Lung (tissue), 11 donors: ENCODE measurements at regions not wholly inside any gene's neighbourhood (a gene's known extent, or its start where the extent isn't known, plus 50 kb on each side); places are given as distances from the start of the nearest gene placed in this dataset.
"Not testable (repeated sequence)": the region's sequence is repeated elsewhere in the genome, so short reads cannot be mapped to it uniquely, and the experiment has no call there.

Experiments
- ATAC-seq: fragments of 200-7000 bp; cut with Tn5 transposase; one replicate; pipeline ENCODE4 v1.9.1; 2020; ENCODE audit warnings: moderate number of reproducible peaks; ENCODE audit not compliant: insufficient read depth, low FRiP score
- DNase-seq, 3 donors: peaks; one replicate each; pipeline ENCODE4 v3.0.0-alpha.2; 2013 to 2017
- H3K27ac ChIP-seq, 2 donors: one replicate each; pipeline ENCODE4 v1.5.1; 2013; ENCODE audit warnings: mild to moderate bottlenecking in 2 of 2, moderate library complexity in 2 of 2, control low read depth in 1 of 2, inconsistent platforms in 1 of 2, low read depth in 1 of 2, low read length in 1 of 2
- H3K27me3 ChIP-seq, 3 donors: one replicate each; pipeline ENCODE4 v1.5.1; 2013; ENCODE audit warnings: low read length in 2 of 3; ENCODE audit not compliant: control insufficient read depth in 3 of 3, insufficient read depth in 3 of 3
- H3K36me3 ChIP-seq, 4 donors: one replicate each; pipeline ENCODE4 v1.5.1; 2013; ENCODE audit warnings: low read length in 4 of 4, mild to moderate bottlenecking in 1 of 4, moderate library complexity in 1 of 4; ENCODE audit not compliant: control insufficient read depth in 4 of 4, insufficient read depth in 4 of 4
- H3K4me1 ChIP-seq, 5 donors: one replicate each; pipeline ENCODE4 v1.5.1; 2013; ENCODE audit warnings: low read length in 5 of 5, mild to moderate bottlenecking in 2 of 5, moderate library complexity in 1 of 5; ENCODE audit not compliant: control insufficient read depth in 5 of 5, insufficient read depth in 5 of 5
- H3K4me3 ChIP-seq: one replicate; pipeline ENCODE4 v1.5.1; 2013; ENCODE audit warnings: mild to moderate bottlenecking, control low read depth, moderate library complexity
- H3K9ac ChIP-seq, 2 donors: one replicate each; pipeline ENCODE4 v1.5.1; 2013; ENCODE audit warnings: low read length in 2 of 2, control low read depth in 1 of 2; ENCODE audit not compliant: insufficient read depth in 1 of 2
- H3K9me3 ChIP-seq, 4 donors: one replicate each; pipeline ENCODE4 v1.5.1; 2013; ENCODE audit warnings: low read length in 3 of 4, mild to moderate bottlenecking in 1 of 4, moderate library complexity in 1 of 4; ENCODE audit not compliant: control insufficient read depth in 4 of 4, insufficient read depth in 3 of 4
- WGBS, 2 donors: extraction: QIAGEN DNeasy Blood & Tissue Kit; methylation state at CpG; one replicate each; pipeline ENCODE4 v1.1.7; 2013; 5-methylcytosine and 5-hydroxymethylcytosine counted together
- TF ChIP-seq, protein P1 (sequence below): IDR thresholded peaks from 2 replicates; pipeline ENCODE4 v1.5.1; 2012; ENCODE audit warnings: mild to moderate bottlenecking; ENCODE audit errors: control extremely low read depth, extremely low read depth
- donor health status: control.
- donor health status: control.
- donor health status: Bipolar disorder and iron deficiency.
- donor health status: healthy.
- donor health status: DM: yes; HTN: yes; CAD: no.

- Histone ChIP-seq H3K9ac (no peak overlapping the region), H3K4me3 (no peak overlapping the region), H3K27me3 (no peaks in the 10 kb centered on the region), H3K4me1 (peaks cover 0 to 7% (median 4%) of the 10 kb centered on the region in 5 donors), H3K27ac (no peak overlapping the region), H3K9me3 (no peaks in the 10 kb centered on the region), H3K36me3 (no peaks in the 10 kb centered on the region)
- 72 to 82% methylated on average over 4 of the region's 4 CpGs for WGBS, 2 donors
- TF ChIP-seq, protein P1, sequence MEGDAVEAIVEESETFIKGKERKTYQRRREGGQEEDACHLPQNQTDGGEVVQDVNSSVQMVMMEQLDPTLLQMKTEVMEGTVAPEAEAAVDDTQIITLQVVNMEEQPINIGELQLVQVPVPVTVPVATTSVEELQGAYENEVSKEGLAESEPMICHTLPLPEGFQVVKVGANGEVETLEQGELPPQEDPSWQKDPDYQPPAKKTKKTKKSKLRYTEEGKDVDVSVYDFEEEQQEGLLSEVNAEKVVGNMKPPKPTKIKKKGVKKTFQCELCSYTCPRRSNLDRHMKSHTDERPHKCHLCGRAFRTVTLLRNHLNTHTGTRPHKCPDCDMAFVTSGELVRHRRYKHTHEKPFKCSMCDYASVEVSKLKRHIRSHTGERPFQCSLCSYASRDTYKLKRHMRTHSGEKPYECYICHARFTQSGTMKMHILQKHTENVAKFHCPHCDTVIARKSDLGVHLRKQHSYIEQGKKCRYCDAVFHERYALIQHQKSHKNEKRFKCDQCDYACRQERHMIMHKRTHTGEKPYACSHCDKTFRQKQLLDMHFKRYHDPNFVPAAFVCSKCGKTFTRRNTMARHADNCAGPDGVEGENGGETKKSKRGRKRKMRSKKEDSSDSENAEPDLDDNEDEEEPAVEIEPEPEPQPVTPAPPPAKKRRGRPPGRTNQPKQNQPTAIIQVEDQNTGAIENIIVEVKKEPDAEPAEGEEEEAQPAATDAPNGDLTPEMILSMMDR, result no peak
- DNase-seq, result peak in 2 of 3 donors; percentile 14 to 46
- no peak for ATAC-seq
Measured at GRCh38 chr10:43998021-43998809, 349.5 kb upstream of the ZNF32 start.

DNA sequence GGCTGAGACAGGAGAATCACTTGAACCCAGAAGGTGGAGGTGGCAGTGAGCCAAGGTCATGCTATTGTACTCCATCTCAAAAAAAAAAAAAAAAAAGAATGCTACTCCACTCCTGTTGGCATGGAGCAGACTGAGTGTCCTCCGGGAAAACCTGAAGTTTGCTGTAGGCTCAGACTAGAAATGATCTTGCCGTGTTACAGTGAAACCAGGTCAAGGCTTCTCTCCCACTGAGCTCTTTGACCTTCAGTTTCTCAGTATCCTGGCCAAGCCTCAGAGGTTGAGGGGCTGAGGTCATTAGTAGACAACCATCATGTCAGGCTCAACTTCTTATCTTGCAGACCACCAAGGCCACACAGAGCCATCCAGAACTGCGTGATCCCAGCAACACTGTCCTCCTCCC lies 348.6 kb upstream of the ZNF32 start:
- DNase-seq (no peak), ATAC-seq (no peak)
- no peak overlapping the region for H3K27ac ChIP-seq
- peaks cover 0 to 2% (median 0%) of the 10 kb centered on the region in 4 donors for H3K9me3 ChIP-seq
- WGBS, 2 donors, result 78 to 82% methylated on average over 3 of the region's 3 CpGs
- H3K9ac ChIP-seq, result no peak overlapping the region
- peaks cover 0 to 7% (median 4%) of the 10 kb centered on the region in 5 donors for H3K4me1 ChIP-seq
- TF ChIP-seq, protein P1, result no peak
- H3K27me3 ChIP-seq, result no peaks in the 10 kb centered on the region
- H3K36me3 ChIP-seq, result no peaks in the 10 kb centered on the region
- H3K4me3 ChIP-seq, result no peak overlapping the region

GRCh38 chr10:43994539-43994938 lies 345.9 kb upstream of the ZNF32 start:
- peaks cover 0 to 7% (median 4%) of the 10 kb centered on the region in 5 donors for H3K4me1 ChIP-seq
- DNase-seq, result no peak
- TF ChIP-seq, protein P1, result no peak
- H3K9ac ChIP-seq, result no peak overlapping the region
- H3K27ac ChIP-seq, result no peak overlapping the region
- H3K4me3 ChIP-seq, result no peak overlapping the region
- no peak for ATAC-seq
- no peaks in the 10 kb centered on the region for H3K36me3 ChIP-seq
- no peaks in the 10 kb centered on the region for H3K27me3 ChIP-seq
- 93 to 96% methylated on average over 2 of the region's 2 CpGs for WGBS, 2 donors
- peaks cover 0 to 2% (median 0%) of the 10 kb centered on the region in 4 donors for H3K9me3 ChIP-seq

DNA sequence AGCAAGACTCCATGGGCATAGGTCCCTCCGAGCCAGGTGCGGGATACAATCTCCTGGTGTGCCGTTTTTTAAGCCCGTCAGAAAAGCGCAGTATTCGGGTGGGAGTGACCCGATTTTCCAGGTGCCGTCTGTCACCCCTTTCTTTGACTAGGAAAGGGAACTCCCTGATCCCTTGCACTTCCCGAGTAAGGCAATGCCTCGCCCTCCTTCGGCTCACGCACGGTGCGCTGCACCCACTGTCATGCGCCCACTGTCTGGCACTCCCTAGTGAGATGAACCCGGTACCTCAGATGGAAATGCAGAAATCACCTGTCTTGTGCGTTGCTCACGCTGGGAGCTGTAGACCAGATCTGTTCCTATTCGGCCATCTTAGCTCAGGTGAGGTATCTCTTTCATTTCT lies 344.1 kb upstream of the ZNF32 start:
- ATAC-seq, H3K36me3 ChIP-seq, H3K4me1 ChIP-seq, H3K27ac ChIP-seq, H3K4me3 ChIP-seq, H3K9ac ChIP-seq, DNase-seq, H3K27me3 ChIP-seq, H3K9me3 ChIP-seq: not testable (repeated sequence)
- WGBS, 2 donors, result 93 to 95% methylated on average over 18 to 19 of the region's 19 CpGs
